ENCODE measurements at regions not wholly inside any gene's neighbourhood (a gene's known extent, or its start where the extent isn't known, plus 50 kb on each side); places are given as distances from the start of the nearest gene placed in this dataset.

- no peak for DNase-seq
- ATAC-seq, result no peak
- intact Hi-C loops (cut with DNase I, micrococcal nuclease), result no loop called here
These were observed 2429.7 kb downstream of the PCDH7 start for GRCh38 chr4:33149658-33150524.

DNA sequence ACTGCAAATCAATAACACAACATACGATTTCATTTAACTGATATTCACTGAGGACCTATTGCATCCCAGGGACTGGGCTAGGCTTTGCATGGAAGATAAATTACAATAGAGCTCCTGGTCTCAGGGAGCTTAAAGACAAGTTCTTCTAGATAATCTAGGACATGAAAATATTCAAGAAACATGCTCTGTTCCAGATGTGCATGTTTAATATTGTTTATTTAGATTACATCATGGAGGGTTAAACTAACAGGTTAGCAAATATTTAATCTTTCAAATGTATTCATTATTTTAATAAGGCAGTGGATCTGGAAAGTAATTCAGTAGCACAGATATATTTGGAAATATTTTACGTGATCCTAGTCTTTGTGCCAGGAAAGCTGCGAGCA lies 2430.3 kb downstream of the PCDH7 start:
- no peak for ATAC-seq
- intact Hi-C loops (cut with DNase I, micrococcal nuclease), result no loop called here

GRCh38 chr4:33160126-33160525 lies 2440.0 kb downstream of the PCDH7 start:
- ATAC-seq (no peak), DNase-seq (no peak)
- intact Hi-C loops (cut with DNase I, micrococcal nuclease), result no loop called here

More for the DNA sequence above, 2430.3 kb downstream of the PCDH7 start:
- DNase-seq, result no peak

GRCh38 chr4:33161202-33161601 lies 2441.0 kb downstream of the PCDH7 start:
- ATAC-seq, result no peak
- no peak for DNase-seq
- intact Hi-C loops (cut with DNase I, micrococcal nuclease), result no loop called here

DNA sequence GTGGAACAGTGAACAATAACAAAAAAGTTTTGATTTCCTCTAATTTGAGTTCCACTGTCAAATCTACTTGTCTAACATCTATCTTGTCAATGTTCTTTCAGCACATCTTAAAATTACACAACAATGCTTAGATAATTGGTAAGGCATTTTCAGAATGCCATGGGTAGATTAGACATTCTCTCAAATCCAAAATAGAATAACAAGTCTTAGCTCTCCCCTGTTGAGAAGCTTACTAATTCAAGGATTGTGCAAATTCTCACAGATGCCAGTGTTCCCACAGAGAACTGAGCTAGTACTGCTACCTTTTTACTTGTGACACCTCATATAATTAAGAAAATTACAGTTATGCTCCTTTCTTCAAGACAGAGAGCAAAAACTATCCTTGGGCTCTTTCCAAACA lies 2442.0 kb downstream of the PCDH7 start:
- ATAC-seq, result no peak
- intact Hi-C loops (cut with DNase I, micrococcal nuclease), result no loop called here
- no peak for DNase-seq

GRCh38 chr4:33171873-33172525 lies 2451.8 kb downstream of the PCDH7 start:
- DNase-seq (no peak), ATAC-seq (no peak)
- intact Hi-C loops (cut with DNase I, micrococcal nuclease), result no loop called here

DNA sequence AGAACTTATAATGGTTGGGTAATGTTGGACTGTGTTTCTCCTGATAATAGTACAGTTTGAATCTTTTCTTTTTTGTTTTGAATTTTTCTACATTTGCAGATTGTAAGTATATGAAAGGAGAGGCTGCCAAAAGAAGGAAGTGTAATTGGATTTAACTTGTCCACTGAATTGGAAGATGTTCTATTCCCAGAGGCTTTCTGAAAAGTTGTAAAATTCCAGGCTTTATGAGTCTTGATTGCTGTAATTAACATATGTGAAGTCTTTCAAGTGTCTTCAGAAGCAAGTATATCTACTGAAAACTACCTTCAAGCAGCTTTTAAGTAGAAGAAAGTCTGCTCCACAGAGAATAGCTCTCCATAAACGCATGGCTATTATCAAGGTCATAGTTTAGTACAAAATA lies 2456.4 kb downstream of the PCDH7 start:
- ATAC-seq, result no peak
- intact Hi-C loops (cut with DNase I, micrococcal nuclease), result no loop called here
- DNase-seq, result no peak

- intact Hi-C loops (cut with DNase I, micrococcal nuclease), result no loop called here
- ATAC-seq, result no peak
- DNase-seq, result no peak
These were observed 2464.6 kb downstream of the PCDH7 start for GRCh38 chr4:33184657-33185290.

GRCh38 chr4:33187035-33187434 lies 2466.9 kb downstream of the PCDH7 start:
- ATAC-seq (no peak), DNase-seq (no peak)
- intact Hi-C loops (cut with DNase I, micrococcal nuclease), result no loop called here

DNA sequence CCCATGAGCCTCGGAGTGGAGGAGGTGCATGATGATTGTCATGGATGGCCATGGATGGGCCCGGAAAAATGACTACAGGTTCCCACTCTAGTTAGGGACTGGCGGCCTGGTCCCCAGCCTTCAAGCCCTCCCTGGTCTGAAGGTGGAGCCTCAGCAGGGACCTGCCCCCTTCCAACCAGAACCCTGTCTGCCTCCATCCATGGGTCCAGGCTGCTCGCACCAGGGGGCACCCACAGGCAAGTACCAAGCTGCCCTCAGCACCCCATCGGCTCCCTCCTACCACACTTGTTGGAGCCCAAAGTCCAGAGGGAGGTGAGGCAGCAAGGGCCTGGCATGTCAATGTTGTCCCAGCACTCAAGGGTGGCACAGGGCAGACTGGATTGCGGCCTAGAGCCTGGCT lies 2468.6 kb downstream of the PCDH7 start:
- no peak for ATAC-seq
- no peak for DNase-seq
- intact Hi-C loops (cut with DNase I, micrococcal nuclease), result no loop called here

- intact Hi-C loops (cut with DNase I, micrococcal nuclease), result no loop called here
- no peak for DNase-seq
- no peak for ATAC-seq
These were observed 2469.0 kb downstream of the PCDH7 start for GRCh38 chr4:33189169-33189568.

GRCh38 chr4:33193109-33193508 lies 2472.9 kb downstream of the PCDH7 start:
- intact Hi-C loops (cut with DNase I, micrococcal nuclease), result no loop called here
- DNase-seq (no peak), ATAC-seq (no peak)

- DNase-seq, result no peak
- ATAC-seq, result no peak
- intact Hi-C loops (cut with DNase I, micrococcal nuclease), result no loop called here
These were observed 2480.2 kb downstream of the PCDH7 start for GRCh38 chr4:33200377-33200776.

GRCh38 chr4:33218238-33218637 lies 2498.1 kb downstream of the PCDH7 start:
- intact Hi-C loops (cut with DNase I, micrococcal nuclease), result no loop called here
- no peak for DNase-seq

DNA sequence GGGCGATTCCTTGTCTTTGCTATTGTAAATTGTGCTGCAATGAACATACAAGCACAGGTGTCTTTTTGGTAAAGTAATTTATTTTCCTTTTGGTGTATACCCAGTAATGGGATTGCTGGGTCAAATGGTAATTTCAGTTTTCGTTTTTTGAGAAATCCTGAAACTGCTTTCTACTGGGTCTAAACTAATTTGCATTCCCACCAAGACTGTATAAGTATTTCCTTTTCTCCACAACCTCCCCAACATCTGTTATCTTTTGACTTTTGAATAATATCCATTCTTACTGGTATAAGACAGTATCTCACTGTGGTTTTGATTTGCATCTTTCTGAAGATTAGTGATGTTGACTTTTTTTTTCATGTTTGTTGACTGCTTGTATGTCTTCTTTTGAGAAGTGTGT lies 2506.0 kb downstream of the PCDH7 start:
- intact Hi-C loops (cut with DNase I, micrococcal nuclease), result no loop called here
- ATAC-seq (no peak), DNase-seq (no peak)

More at GRCh38 chr4:33218238-33218637, 2498.1 kb downstream of the PCDH7 start:
- no peak for ATAC-seq

DNA sequence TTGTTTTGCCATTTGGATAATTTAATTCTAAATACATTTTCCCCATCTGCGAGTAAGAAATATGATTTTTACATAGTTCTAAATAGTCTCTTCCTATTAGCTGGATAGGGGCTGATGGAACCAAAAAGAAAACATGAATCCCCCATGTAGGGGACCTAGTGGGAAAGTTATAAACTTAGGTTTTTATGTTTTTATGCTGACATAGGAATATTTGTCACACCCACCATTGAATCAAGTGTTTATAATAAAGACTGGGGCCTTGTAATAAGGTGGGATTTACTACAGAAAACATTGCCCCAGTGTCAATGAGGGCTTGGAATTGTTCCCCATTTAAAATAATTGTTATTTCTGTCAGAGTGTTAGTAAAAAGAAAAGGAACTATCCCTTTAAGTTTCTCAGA lies 2506.6 kb downstream of the PCDH7 start:
- ATAC-seq (no peak), DNase-seq (no peak)
- intact Hi-C loops (cut with DNase I, micrococcal nuclease), result no loop called here

- DNase-seq (no peak), ATAC-seq (no peak)
- intact Hi-C loops (cut with DNase I, micrococcal nuclease), result no loop called here
These were observed 2534.9 kb downstream of the PCDH7 start for GRCh38 chr4:33255094-33255493.

DNA sequence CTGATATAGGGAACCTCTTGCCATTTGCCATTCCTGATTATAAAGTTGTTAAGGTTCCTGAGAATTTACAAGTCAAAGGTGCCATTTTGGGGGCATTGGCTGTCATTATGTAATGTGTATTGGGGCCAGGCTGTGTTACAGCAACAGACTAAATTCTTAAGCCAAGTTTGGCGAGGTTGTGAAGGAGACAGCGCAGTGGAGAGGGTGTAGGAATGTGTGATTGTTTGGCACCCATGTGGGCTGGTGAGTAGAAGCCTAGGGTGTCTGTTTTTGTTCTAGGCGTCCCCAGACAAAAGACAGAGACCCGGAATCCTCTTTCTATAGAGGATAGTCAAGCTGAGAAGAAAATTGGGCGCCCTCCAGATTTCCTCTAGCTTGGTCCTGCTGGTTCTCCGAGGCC lies 2535.3 kb downstream of the PCDH7 start:
- ATAC-seq (no peak), DNase-seq (no peak)
- intact Hi-C loops (cut with DNase I, micrococcal nuclease), result no loop called here

- no peak for ATAC-seq
- DNase-seq, result no peak
- intact Hi-C loops (cut with DNase I, micrococcal nuclease), result no loop called here
These were observed 2542.7 kb downstream of the PCDH7 start for GRCh38 chr4:33262824-33263223.

DNA sequence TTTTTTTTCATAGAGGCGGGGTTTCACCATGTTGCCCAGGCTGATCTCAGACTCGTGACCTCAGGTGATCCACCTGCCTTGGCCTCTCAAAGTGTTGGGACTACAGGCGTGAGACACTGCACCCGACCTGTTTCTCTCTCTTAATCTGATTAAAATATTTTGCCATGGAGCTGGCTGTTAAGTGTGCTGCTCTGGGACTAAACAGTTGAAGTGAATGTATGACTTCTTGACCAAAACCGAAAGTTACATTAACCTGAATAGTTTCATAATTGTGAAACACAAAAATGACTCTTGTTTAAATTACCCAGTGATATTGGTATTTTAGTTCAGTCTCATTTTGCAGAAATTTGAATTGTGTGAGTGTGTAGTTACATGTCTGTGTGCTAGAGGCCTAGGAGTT lies 2548.6 kb downstream of the PCDH7 start:
- ATAC-seq (no peak), DNase-seq (no peak)
- intact Hi-C loops (cut with DNase I, micrococcal nuclease), result no loop called here
